Lower leg skin (tissue), 3 donors: ENCODE measurements at regions not wholly inside any gene's neighbourhood (a gene's known extent, or its start where the extent isn't known, plus 50 kb on each side); places are given as distances from the start of the nearest gene placed in this dataset.

Experiments
- CTCF ChIP-seq, 3 donors: fragments of 450-650 bp; IDR thresholded peaks; one replicate each; pipeline ENCODE4 v1.5.1; 2016; ENCODE audit warnings: antibody characterized with exemption in 3 of 3, mild to moderate bottlenecking in 3 of 3, moderate library complexity in 2 of 3
- POLR2A ChIP-seq, 2 donors: fragments of 450-650 bp; IDR thresholded peaks; one replicate each; pipeline ENCODE4 v1.6.1; 2016 to 2017; ENCODE audit warnings: antibody characterized with exemption in 2 of 2, mild to moderate bottlenecking in 1 of 2, moderate library complexity in 1 of 2

- TF ChIP-seq POLR2A (IDR thresholded peaks at IDR 0.05) (no peak), CTCF (IDR thresholded peaks at IDR 0.05) (no peak)
Observed at GRCh38 chr11:70719516-70719915, 321.2 kb downstream of the CTTN start.
